K562 (cell line): ENCODE measurements at regions not wholly inside any gene's neighbourhood (a gene's known extent, or its start where the extent isn't known, plus 50 kb on each side); places are given as distances from the start of the nearest gene placed in this dataset.

Experiments used
- ATF1 ChIP-seq, 2 experiments: fragments of 450-650 bp in 1 of 2; IDR thresholded peaks; 2 replicates each; pipeline ENCODE4 v1.6.1; 2016; ENCODE audit warnings: missing compliant biosample characterization in 1 of 2, missing genetic modification characterization in 1 of 2
- CBX1 ChIP-seq: sonication (generic); IDR thresholded peaks from 2 replicates; pipeline ENCODE4 v1.6.1; 2016; ENCODE audit warnings: antibody characterized with exemption, low read depth, mild to moderate bottlenecking
- CBX8 ChIP-seq: fragments of 200-600 bp; sonication (generic); IDR thresholded peaks from 2 replicates; pipeline ENCODE4 v1.6.1; 2012; ENCODE audit warnings: borderline replicate concordance, mixed run types, low read depth, mild to moderate bottlenecking, moderate library complexity, mixed read lengths, low read length, control low read depth, inconsistent platforms; ENCODE audit not compliant: poor library complexity, severe bottlenecking; ENCODE audit errors: extremely low read depth
- ETS1 ChIP-seq: conservative IDR thresholded peaks from 2 replicates; pipeline ENCODE4 v1.6.1; 2011; ENCODE audit warnings: low read depth, mild to moderate bottlenecking, low read length; ENCODE audit not compliant: control insufficient read depth
- SPI1 ChIP-seq: IDR thresholded peaks from 2 replicates; pipeline ENCODE4 v1.6.1; 2011; ENCODE audit warnings: low read depth, low read length, control low read depth, borderline replicate concordance
- STAT5B ChIP-seq: fragments of 250-450 bp; sonication (Bioruptor Pico); IDR thresholded peaks from 2 replicates; pipeline ENCODE4 v1.8.0; 2021; ENCODE audit warnings: mild to moderate bottlenecking, inconsistent platforms
- ZNF280B ChIP-seq: fragments of 250-450 bp; sonication (Bioruptor Pico); IDR thresholded peaks from 2 replicates; pipeline ENCODE4 v1.5.1; 2021; ENCODE audit warnings: mild to moderate bottlenecking
- ZNF512 ChIP-seq: IDR thresholded peaks from 2 replicates; pipeline ENCODE4 v1.6.1; 2016; ENCODE audit warnings: missing genetic modification characterization, missing compliant biosample characterization
- TF ChIP-seq, protein P1 (sequence below): fragments of 250-450 bp; sonication (Bioruptor Pico); IDR thresholded peaks from 2 replicates; pipeline ENCODE4 v1.4.0; 2020; ENCODE audit warnings: mild to moderate bottlenecking
- TF ChIP-seq, protein P2 (sequence below): fragments of 200-800 bp; sonication (Bioruptor generic); IDR thresholded peaks from 2 replicates; pipeline ENCODE4 v1.6.1; 2017; ENCODE audit warnings: missing genetic modification characterization, missing compliant biosample characterization
- TF ChIP-seq, protein P3 (sequence below): IDR thresholded peaks from 2 replicates; pipeline ENCODE4 v1.6.1; 2011; ENCODE audit warnings: borderline replicate concordance, low read depth, mild to moderate bottlenecking, moderate library complexity, low read length; ENCODE audit not compliant: insufficient read depth, poor library complexity, severe bottlenecking
- TF ChIP-seq, protein P4 (sequence below): sonication (generic); formaldehyde crosslinking; IDR thresholded peaks from 2 replicates; pipeline ENCODE4 v1.8.1; 2023; ENCODE audit warnings: mild to moderate bottlenecking, missing genetic modification reagents

DNA sequence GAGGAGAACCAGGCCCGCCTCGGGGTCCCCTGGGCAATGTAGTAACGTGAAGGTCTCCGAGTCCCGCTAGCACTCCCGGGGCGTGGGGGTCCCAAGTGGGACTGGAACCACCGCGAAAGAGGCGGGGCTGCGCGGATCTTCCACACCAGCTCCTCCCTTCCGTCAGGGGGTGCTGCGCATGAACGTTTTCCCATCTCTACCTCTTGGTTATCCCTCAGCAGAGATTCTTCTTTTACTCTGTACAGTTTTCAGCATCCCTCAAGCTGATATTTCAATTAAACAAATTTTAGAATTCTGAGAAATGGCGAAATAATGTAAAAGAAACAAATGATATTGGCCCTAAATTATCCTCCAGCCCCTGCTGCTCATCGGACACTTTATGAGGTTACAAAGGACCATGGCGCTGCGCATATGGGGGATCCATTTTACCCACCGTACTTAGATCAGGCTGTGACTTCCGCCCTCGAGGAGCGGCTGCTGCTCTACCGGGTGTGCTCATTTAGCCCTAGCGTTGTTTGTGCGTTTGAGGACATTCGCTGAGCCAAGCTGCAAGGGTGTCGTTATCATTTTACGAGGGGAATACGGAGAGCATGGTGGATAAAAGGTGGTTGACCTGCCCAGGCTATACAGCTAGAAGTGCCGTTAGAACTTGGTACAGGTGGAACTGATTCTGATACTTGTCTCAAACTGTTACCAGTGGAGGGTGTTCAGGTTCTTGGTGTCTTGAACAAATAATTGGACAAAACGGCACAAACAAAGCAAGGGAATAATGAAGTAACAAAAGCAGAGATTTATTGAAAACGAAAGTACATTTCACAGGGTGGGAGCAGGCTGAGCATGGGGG lies 75.2 kb upstream of the CHD6 start (continued):
- TF ChIP-seq, protein P1, sequence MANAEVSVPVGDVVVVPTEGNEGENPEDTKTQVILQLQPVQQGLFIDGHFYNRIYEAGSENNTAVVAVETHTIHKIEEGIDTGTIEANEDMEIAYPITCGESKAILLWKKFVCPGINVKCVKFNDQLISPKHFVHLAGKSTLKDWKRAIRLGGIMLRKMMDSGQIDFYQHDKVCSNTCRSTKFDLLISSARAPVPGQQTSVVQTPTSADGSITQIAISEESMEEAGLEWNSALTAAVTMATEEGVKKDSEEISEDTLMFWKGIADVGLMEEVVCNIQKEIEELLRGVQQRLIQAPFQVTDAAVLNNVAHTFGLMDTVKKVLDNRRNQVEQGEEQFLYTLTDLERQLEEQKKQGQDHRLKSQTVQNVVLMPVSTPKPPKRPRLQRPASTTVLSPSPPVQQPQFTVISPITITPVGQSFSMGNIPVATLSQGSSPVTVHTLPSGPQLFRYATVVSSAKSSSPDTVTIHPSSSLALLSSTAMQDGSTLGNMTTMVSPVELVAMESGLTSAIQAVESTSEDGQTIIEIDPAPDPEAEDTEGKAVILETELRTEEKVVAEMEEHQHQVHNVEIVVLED (CRISPR knock-in tag), result 0 out of 2 replicates have a peak, but pooled peaks have one; percentile 40
- TF ChIP-seq CBX1 (no peak; the same call in 1 of the 2 replicates), CBX8 (no peak), ETS1 (peak; percentile 94), ZNF280B (no peak), ATF1 (CRISPR knock-in tag; IDR thresholded peaks at IDR 0.05) (no peak), ATF1 (tag; IDR thresholded peaks at IDR 0.05) (peak; percentile 73), SPI1 (0 out of 2 replicates have a peak, but pooled peaks have one; percentile 35), ZNF512 (tag) (no peak), STAT5B (CRISPR knock-in tag) (no peak)
- TF ChIP-seq, protein P2, sequence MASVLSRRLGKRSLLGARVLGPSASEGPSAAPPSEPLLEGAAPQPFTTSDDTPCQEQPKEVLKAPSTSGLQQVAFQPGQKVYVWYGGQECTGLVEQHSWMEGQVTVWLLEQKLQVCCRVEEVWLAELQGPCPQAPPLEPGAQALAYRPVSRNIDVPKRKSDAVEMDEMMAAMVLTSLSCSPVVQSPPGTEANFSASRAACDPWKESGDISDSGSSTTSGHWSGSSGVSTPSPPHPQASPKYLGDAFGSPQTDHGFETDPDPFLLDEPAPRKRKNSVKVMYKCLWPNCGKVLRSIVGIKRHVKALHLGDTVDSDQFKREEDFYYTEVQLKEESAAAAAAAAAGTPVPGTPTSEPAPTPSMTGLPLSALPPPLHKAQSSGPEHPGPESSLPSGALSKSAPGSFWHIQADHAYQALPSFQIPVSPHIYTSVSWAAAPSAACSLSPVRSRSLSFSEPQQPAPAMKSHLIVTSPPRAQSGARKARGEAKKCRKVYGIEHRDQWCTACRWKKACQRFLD (CRISPR knock-in tag), result peak; percentile 72; the same call in 1 of the 2 replicates
- TF ChIP-seq, protein P3, sequence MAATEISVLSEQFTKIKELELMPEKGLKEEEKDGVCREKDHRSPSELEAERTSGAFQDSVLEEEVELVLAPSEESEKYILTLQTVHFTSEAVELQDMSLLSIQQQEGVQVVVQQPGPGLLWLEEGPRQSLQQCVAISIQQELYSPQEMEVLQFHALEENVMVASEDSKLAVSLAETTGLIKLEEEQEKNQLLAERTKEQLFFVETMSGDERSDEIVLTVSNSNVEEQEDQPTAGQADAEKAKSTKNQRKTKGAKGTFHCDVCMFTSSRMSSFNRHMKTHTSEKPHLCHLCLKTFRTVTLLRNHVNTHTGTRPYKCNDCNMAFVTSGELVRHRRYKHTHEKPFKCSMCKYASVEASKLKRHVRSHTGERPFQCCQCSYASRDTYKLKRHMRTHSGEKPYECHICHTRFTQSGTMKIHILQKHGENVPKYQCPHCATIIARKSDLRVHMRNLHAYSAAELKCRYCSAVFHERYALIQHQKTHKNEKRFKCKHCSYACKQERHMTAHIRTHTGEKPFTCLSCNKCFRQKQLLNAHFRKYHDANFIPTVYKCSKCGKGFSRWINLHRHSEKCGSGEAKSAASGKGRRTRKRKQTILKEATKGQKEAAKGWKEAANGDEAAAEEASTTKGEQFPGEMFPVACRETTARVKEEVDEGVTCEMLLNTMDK, result peak; percentile 55
- TF ChIP-seq, protein P4, sequence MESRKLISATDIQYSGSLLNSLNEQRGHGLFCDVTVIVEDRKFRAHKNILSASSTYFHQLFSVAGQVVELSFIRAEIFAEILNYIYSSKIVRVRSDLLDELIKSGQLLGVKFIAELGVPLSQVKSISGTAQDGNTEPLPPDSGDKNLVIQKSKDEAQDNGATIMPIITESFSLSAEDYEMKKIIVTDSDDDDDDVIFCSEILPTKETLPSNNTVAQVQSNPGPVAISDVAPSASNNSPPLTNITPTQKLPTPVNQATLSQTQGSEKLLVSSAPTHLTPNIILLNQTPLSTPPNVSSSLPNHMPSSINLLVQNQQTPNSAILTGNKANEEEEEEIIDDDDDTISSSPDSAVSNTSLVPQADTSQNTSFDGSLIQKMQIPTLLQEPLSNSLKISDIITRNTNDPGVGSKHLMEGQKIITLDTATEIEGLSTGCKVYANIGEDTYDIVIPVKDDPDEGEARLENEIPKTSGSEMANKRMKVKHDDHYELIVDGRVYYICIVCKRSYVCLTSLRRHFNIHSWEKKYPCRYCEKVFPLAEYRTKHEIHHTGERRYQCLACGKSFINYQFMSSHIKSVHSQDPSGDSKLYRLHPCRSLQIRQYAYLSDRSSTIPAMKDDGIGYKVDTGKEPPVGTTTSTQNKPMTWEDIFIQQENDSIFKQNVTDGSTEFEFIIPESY, result no peak
